Upper lobe of right lung (tissue), 1 donor: ENCODE measurements at regions not wholly inside any gene's neighbourhood (a gene's known extent, or its start where the extent isn't known, plus 50 kb on each side); places are given as distances from the start of the nearest gene placed in this dataset.

Experiments
- ATAC-seq: fragments of 200-7000 bp; cut with Tn5 transposase; one replicate; pipeline ENCODE4 v1.9.1; 2020; ENCODE audit warnings: mild to moderate bottlenecking, moderate library complexity
- DNase-seq: peaks from one replicate; pipeline ENCODE4 v3.0.0-alpha.2; 2020
- H3K27ac ChIP-seq: fragments of 200-600 bp; one replicate; pipeline ENCODE4 v1.8.0; 2022
- H3K27me3 ChIP-seq: fragments of 200-600 bp; one replicate; pipeline ENCODE4 v1.8.0; 2022; ENCODE audit warnings: mild to moderate bottlenecking
- H3K36me3 ChIP-seq: fragments of 200-600 bp; one replicate; pipeline ENCODE4 v1.8.0; 2022
- H3K4me1 ChIP-seq: fragments of 200-600 bp; one replicate; pipeline ENCODE4 v1.8.0; 2022
- H3K4me3 ChIP-seq: fragments of 200-600 bp; one replicate; pipeline ENCODE4 v1.8.0; 2022; ENCODE audit warnings: mild to moderate bottlenecking
- H3K9me3 ChIP-seq: fragments of 200-600 bp; one replicate; pipeline ENCODE4 v1.8.0; 2022
- intact Hi-C: fragments of 100-400 bp; cut with DNase I; formaldehyde crosslinking; loops from one replicate; pipeline ENCODE4 v1.11.0; 2022
- TF ChIP-seq, protein P1 (sequence below): fragments of 200-600 bp; IDR thresholded peaks from one replicate; pipeline ENCODE4 v1.8.0; 2022; ENCODE audit warnings: antibody characterized with exemption
- donor health status: DM: no; HTN: yes; CAD: no; lungs with severe emphysema.

DNA sequence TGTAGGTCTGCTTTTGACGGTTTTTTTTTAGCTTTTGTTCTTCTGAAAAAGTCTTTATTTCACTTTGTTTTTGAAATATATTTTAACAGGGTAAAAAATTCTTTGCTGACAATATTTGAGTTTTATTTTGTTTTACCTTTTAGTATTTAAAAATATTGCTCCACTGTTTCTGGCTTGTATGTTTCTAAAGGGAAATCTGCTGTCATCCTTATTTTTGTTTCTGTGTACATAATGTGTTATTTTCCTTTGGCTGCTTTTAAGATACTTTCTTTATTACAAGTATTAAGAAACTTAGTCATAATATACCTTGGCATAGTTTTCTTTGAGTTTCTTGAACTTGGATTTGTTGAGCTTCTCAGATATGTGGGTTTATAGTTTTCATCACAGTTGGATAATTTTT is 88.6 kb upstream of the SPACA1 start:
- ATAC-seq (no peak), DNase-seq (no peak)
- TF ChIP-seq, protein P1, sequence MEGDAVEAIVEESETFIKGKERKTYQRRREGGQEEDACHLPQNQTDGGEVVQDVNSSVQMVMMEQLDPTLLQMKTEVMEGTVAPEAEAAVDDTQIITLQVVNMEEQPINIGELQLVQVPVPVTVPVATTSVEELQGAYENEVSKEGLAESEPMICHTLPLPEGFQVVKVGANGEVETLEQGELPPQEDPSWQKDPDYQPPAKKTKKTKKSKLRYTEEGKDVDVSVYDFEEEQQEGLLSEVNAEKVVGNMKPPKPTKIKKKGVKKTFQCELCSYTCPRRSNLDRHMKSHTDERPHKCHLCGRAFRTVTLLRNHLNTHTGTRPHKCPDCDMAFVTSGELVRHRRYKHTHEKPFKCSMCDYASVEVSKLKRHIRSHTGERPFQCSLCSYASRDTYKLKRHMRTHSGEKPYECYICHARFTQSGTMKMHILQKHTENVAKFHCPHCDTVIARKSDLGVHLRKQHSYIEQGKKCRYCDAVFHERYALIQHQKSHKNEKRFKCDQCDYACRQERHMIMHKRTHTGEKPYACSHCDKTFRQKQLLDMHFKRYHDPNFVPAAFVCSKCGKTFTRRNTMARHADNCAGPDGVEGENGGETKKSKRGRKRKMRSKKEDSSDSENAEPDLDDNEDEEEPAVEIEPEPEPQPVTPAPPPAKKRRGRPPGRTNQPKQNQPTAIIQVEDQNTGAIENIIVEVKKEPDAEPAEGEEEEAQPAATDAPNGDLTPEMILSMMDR, result no peak
- H3K36me3 ChIP-seq, result no peaks in the 10 kb centered on the region
- no peaks in the 10 kb centered on the region for H3K4me1 ChIP-seq
- intact Hi-C loops, result no loop called here
- H3K4me3 ChIP-seq, result no peak overlapping the region
- H3K27me3 ChIP-seq, result peaks cover 4% of the 10 kb centered on the region
- H3K9me3 ChIP-seq, result no peaks in the 10 kb centered on the region
- no peak overlapping the region for H3K27ac ChIP-seq

DNA sequence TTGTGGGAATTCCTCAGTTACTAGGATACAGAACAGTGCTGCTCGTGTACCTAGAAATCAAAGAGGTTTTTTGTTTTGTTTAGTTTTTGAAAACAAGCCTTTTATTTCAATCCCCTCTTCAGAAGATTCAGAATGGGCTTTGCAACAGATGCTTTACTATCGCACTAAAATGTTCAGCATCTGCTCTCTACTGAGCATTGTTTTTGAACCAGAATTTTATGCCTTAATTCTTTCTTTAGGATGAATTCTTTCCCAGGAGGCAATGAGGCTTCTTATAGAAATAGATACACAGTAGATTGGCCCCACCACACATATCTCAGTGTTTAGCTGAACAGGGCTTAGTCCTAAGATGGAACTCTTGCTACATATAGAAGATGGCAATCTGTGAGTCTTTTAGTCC is 95.9 kb upstream of the SPACA1 start:
- H3K9me3 ChIP-seq, result no peaks in the 10 kb centered on the region
- no peaks in the 10 kb centered on the region for H3K27me3 ChIP-seq
- no peak overlapping the region for H3K4me3 ChIP-seq
- H3K4me1 ChIP-seq, result no peaks in the 10 kb centered on the region
- ATAC-seq (no peak), DNase-seq (no peak)
- no peaks in the 10 kb centered on the region for H3K36me3 ChIP-seq
- TF ChIP-seq, protein P1, result no peak
- no peak overlapping the region for H3K27ac ChIP-seq
- intact Hi-C loops, result no loop called here

DNA sequence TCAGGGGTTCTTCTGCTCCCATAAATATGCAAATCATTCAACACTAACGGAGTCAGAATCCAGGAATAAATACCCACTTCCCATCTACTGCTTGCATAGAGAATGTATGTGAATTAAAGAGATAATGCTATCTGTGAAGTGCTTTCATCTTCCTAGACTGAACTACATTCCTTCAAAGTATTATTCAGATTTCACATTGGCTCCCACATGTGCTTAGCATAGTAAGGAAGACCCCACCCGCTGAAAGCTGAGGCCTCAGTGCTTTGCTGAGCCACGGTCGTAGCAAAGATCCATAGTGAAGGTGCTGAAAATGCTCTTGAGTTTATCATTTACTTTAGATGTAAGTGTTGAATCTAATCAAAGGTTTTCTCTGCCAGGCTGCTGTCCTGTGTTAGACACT is 97.0 kb upstream of the SPACA1 start:
- intact Hi-C loops, result no loop called here

DNA sequence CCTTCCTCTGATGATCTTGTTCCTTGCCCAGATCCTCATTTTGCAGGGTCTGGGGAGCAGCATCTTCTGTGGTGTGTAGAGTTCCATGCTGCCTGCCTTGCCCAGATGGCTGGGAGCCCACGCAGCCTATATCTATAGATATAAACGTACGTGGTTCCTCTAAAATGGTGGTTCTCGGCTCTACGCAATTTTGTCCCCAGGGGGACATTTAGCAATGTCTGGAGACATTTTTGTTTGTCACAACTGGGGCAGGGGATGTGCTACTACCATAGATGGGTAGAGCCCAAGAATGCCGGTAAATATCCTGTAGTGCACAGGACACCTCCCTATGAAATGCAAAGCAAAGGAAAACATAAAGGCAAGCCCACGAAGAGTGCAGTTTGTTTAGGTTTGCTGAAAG is 98.4 kb upstream of the SPACA1 start:
- Histone ChIP-seq H3K27ac (no peak overlapping the region), H3K36me3 (no peaks in the 10 kb centered on the region), H3K27me3 (no peaks in the 10 kb centered on the region), H3K4me1 (no peaks in the 10 kb centered on the region), H3K4me3 (no peak overlapping the region), H3K9me3 (no peaks in the 10 kb centered on the region)
- TF ChIP-seq, protein P1, result no peak
- DNase-seq, result no peak
- ATAC-seq, result no peak
- intact Hi-C loops, result no loop called here

More for the DNA sequence above, 97.0 kb upstream of the SPACA1 start:
- DNase-seq (no peak), ATAC-seq (no peak)
- no peaks in the 10 kb centered on the region for H3K36me3 ChIP-seq
- no peaks in the 10 kb centered on the region for H3K4me1 ChIP-seq
- H3K4me3 ChIP-seq, result no peak overlapping the region
- TF ChIP-seq, protein P1, result no peak
- no peaks in the 10 kb centered on the region for H3K9me3 ChIP-seq
- no peak overlapping the region for H3K27ac ChIP-seq
- H3K27me3 ChIP-seq, result no peaks in the 10 kb centered on the region

DNA sequence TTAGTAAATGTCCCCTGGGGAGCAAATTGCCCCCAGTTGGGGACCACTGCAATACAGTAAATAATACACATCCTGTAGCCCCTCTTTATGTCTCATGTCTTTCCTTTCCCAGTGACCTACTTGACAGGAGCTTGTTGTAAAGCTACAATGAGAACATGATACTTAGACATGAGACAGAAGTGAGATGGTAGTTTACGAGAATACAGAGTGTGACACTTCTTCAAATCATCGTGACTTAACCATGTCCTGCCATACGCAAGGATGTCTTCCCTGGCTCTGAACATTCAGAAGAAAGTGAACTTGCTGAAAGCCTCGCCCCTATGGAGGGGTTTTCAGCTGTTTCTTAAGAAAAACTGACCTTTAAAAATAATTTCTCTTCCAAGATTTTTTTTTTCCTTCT is 101.0 kb upstream of the SPACA1 start:
- Histone ChIP-seq H3K9me3 (no peaks in the 10 kb centered on the region), H3K27ac (no peak overlapping the region), H3K36me3 (no peaks in the 10 kb centered on the region), H3K27me3 (peaks cover 5% of the 10 kb centered on the region), H3K4me3 (no peak overlapping the region), H3K4me1 (no peaks in the 10 kb centered on the region)
- ATAC-seq, result no peak
- DNase-seq, result no peak
- intact Hi-C loops, result no loop called here
- TF ChIP-seq, protein P1, result no peak

DNA sequence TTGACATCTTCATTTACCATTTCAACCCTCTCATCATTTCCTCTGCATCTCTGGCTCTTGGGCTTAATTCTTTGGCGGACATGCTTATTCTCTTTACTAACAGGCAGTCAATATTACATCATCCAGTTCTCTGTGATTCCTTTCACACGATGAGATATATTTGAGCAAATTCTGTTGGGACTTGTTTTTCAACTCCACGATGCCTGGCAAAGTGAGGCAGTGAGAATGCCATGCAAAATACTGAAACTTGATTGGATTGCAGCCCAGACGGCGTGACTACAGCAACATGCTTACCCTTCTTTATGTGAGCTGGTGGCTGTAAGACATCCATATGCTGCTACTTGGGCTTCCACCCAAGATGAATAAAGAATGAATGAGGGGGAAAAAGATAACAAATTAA is 101.7 kb upstream of the SPACA1 start:
- H3K9me3 ChIP-seq, result no peaks in the 10 kb centered on the region
- H3K27me3 ChIP-seq, result peaks cover 5% of the 10 kb centered on the region
- DNase-seq (no peak), ATAC-seq (no peak)
- no peaks in the 10 kb centered on the region for H3K4me1 ChIP-seq
- intact Hi-C loops, result no loop called here
- H3K27ac ChIP-seq, result no peak overlapping the region
- no peaks in the 10 kb centered on the region for H3K36me3 ChIP-seq
- H3K4me3 ChIP-seq, result no peak overlapping the region
- TF ChIP-seq, protein P1, result no peak
